HUES48 (cell line): ENCODE measurements at regions not wholly inside any gene's neighbourhood (a gene's known extent, or its start where the extent isn't known, plus 50 kb on each side); places are given as distances from the start of the nearest gene placed in this dataset.

Experiments
- H3K27ac ChIP-seq: one replicate; pipeline ENCODE4 v1.7.0; 2013; ENCODE audit warnings: low read depth, low read length, inconsistent platforms
- H3K27me3 ChIP-seq: 2 replicates; pipeline ENCODE4 v1.6.1; 2013; ENCODE audit warnings: mild to moderate bottlenecking, low read length; ENCODE audit not compliant: control insufficient read depth, insufficient read depth
- H3K36me3 ChIP-seq: 2 replicates; pipeline ENCODE4 v1.6.1; 2013; ENCODE audit warnings: low read length; ENCODE audit not compliant: control insufficient read depth, insufficient read depth
- H3K4me1 ChIP-seq: 2 replicates; pipeline ENCODE4 v1.6.1; 2013; ENCODE audit warnings: mild to moderate bottlenecking, low read length; ENCODE audit not compliant: control insufficient read depth, insufficient read depth
- H3K4me3 ChIP-seq: 2 replicates; pipeline ENCODE4 v1.5.1; 2013; ENCODE audit warnings: mild to moderate bottlenecking, low read depth, low read length
- H3K9ac ChIP-seq: 2 replicates; pipeline ENCODE4 v1.6.1; 2013; ENCODE audit warnings: mild to moderate bottlenecking, low read depth, low read length, moderate library complexity
- H3K9me3 ChIP-seq: 2 replicates; pipeline ENCODE4 v1.6.1; 2013; ENCODE audit warnings: low read length; ENCODE audit not compliant: control insufficient read depth, insufficient read depth

- Histone ChIP-seq H3K9me3 (no peaks in the 10 kb centered on the region), H3K36me3 (no peaks in the 10 kb centered on the region), H3K9ac (no peak overlapping the region), H3K4me1 (peaks cover 9% of the 10 kb centered on the region), H3K27me3 (no peaks in the 10 kb centered on the region), H3K4me3 (no peak overlapping the region), H3K27ac (no peak overlapping the region)
These were observed 52.0 kb upstream of the CELF4 start for GRCh38 chr18:37617623-37618022.
